IPS-11a (cell line): ENCODE measurements at regions not wholly inside any gene's neighbourhood (a gene's known extent, or its start where the extent isn't known, plus 50 kb on each side); places are given as distances from the start of the nearest gene placed in this dataset.
"Not testable (repeated sequence)": the region's sequence is repeated elsewhere in the genome, so short reads cannot be mapped to it uniquely, and the experiment has no call there.

ENCODE experiments used
- H3K4me3 ChIP-seq: one replicate; pipeline ENCODE4 v1.5.1; 2013; ENCODE audit warnings: low read depth, low read length, control low read depth

- H3K4me3 ChIP-seq: no peak overlapping the region
These were observed 77.4 kb upstream of the MEGF10 start for GRCh38 chr5:127213231-127213630.

DNA sequence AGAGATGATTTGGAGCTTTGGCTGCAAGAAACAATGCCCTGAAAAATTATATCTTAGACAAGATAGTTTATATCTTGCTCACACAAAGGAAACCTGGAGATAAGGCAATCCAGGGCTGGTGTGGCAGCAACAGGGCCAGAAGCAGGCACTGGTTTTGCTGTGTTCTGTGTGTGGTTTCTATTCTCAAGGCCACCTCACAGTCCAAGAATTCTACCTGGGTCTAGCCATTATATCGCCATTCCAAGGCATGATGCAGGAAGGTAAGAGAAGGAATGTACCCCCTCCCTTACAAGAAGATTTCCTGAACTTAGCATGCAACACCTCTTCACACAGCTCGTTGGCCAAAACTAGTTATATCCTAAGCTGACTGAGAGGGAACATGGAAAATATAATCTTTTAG, 74.5 kb upstream of the MEGF10 start:
- H3K4me3 ChIP-seq: no peak overlapping the region

- no peak overlapping the region for H3K4me3 ChIP-seq
These were observed 73.5 kb upstream of the MEGF10 start for GRCh38 chr5:127216898-127217675.

GRCh38 chr5:127221936-127222335, 68.7 kb upstream of the MEGF10 start:
- H3K4me3 ChIP-seq: not testable (repeated sequence)

DNA sequence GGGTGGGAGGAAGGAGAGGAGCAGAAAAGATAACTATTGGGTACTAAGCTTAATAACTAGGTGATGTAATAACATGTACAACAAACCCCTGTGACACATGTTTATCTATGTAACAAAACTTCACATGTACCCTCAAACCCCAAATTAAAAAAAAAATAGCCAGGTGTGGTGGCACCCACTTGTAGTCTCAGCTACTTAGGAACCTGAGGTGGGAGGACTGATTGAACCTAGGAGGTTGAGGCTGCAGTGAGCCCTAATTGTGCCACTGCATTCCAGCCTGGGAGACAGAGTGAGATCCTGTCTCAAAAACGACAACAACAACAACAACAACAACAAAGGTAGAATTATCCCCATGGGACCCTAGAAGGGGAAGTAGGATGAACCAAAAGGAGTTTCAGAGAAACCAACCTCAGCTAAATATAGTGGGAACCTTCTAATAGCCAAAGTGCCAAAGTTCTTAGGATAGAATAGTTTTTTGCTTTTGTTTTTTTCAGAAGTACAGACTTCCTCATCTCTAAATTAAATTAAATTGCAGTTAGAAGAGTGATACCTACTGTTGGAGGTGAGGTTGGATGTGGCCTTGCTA, 67.9 kb upstream of the MEGF10 start:
- not testable (repeated sequence) for H3K4me3 ChIP-seq

DNA sequence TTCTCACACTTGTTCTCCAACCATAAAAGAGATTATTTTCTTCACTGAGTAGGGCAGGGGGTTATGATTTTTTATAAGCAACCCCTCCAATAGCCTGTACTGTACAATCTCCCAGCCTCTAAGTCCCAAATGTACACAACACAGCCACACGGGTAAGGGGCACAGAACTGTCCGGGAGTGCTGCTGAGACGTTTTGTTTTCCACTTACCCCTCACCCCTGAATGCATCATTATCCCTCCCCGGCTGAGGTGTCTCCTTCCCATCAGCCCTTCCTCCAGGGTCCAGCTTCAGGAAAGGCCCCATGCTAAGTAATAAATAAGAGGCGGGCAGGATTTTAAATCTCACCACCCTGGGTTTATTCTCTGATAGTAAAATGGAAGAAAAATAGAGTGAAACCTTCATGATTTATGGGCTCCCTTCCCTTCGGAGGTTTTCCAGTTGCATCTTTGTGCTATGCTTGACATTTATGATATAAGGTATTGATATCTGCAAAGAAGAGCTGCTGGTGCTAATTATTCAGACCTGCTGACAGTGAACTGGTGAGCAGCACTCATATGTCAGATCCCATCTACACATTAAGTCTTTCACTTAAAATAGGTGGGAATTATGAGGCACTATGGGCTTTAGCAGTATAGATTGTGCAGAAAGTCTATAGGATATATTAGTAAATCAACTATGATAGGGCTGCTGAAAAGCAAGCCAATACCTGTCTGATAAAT, 67.2 kb upstream of the MEGF10 start:
- no peak overlapping the region for H3K4me3 ChIP-seq

DNA sequence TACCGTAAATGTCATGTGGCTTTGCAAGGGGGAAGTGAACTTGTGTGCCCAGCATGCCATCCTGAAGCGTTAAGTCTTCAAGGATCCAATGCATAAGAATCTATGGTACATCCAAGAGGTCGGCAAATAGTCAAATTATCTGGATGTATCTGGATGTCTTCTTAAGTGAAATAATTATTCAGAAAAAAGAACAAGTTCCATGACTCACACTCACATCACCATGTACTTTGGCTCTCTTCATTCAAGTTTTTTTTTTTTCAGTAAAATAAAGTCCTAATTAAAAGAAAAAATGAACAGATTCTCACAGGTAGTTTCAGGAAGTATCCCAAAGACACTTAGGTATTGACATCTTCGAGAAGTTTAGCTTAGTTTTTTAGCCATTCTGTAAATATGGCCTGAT, 62.7 kb upstream of the MEGF10 start:
- H3K4me3 ChIP-seq: no peak overlapping the region

DNA sequence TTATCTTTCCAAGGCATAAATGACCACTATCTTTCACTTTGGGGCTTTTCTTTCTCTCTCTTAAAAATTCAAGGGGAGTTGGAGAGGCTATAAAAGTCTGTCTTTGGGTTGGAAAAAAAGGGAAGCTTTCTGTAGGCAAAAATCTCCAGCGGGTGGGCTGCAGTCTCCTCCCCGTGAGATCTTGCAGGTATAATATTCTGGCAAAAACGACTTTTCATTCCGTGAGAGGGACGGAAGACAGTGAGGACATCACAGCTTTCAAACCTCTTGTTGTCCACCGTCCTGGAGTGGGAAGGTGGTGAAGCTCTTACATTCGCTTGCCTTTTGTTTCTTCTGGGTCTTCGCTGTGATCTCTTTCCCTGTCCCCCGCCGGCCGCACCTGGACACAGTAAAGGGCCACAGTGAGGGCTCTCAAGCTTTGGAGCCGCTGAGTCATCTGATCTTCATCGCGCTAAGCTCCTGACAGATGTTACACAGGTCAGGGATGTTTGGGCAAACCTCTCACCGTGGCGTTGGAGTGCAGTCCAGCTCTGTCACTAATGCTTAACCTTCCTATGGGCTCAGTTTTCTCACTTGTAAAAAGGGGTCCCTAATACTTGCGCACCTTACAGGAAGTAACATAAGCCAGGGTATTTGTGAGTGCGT, 61.9 kb upstream of the MEGF10 start:
- H3K4me3 ChIP-seq: no peak overlapping the region

- peak overlapping the region; percentile 9 for H3K4me3 ChIP-seq
These were observed 61.3 kb upstream of the MEGF10 start for GRCh38 chr5:127229185-127229889.

DNA sequence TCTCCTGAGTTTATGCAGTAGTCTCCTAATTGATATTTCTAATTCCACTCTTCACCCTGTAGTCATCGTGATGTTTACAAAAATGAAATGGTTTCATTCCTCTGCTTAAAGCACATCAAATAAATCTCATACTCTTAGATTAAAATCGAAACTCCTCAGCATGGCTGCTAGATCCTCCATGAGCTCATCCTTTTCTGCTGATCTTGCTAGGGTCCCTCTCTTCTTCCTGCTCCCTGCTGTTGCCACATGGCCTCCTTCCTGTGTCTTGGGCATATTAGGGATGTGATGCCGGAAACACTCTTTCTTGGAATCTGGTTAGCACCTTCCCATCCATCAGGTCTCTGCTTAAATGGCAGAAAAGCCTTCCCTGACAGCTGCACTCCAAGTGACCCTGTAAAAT, 59.5 kb upstream of the MEGF10 start:
- H3K4me3 ChIP-seq: no peak overlapping the region

DNA sequence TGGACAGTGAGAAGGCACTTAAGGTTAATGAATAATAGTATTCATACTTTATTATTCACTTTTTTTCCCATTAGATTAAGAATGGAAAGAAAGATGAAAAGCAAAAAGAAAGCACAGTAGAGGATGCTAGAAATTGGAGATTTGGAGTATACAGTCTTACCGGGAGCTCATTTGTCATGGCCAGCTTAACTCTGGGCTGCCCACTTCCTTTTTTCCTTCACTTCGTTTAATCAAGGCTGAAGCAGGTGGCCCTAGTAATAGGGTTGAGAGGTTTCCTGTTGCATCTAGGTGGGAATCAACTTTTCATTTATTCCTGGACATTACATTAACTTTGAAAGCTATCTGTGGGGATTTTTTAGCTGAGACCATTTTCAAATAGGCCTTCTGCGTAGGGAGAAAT, 57.0 kb upstream of the MEGF10 start:
- no peak overlapping the region for H3K4me3 ChIP-seq

GRCh38 chr5:127235136-127235535, 55.5 kb upstream of the MEGF10 start:
- H3K4me3 ChIP-seq: no peak overlapping the region

GRCh38 chr5:127236254-127236653, 54.3 kb upstream of the MEGF10 start:
- H3K4me3 ChIP-seq: no peak overlapping the region
